ENCODE measurements at regions not wholly inside any gene's neighbourhood (a gene's known extent, or its start where the extent isn't known, plus 50 kb on each side); places are given as distances from the start of the nearest gene placed in this dataset.

DNA sequence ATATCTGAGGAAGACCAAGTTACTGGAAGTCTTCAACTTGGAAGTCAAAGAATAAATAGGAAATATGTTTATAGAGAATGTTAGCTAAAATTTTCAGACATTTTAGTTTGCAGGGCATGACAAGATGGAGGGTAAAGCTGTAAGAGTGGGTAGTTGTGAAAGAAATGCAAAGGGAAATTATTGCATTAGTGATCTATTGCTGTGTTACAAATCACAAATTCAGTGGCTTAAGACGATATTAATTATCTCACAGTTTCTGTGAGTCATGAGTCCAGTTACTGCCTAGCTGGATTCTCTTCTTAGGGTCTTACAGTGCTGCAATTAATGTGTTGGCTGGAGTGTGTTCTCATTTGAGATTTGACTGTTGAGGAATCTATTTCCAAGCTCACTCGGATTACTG lies 62.9 kb upstream of the CAMK2D start:
- H3K4me3 ChIP-seq (ENCODE audit: low read length): peak overlapping the region; percentile 54; the same call in 1 of the 2 replicates
- TF ChIP-seq ZNF274 (IDR thresholded peaks at IDR 0.05; ENCODE audit: low read depth, low read length): no peak

- H3K4me3 ChIP-seq (ENCODE audit: low read length): no peak overlapping the region
- no peak for TF ChIP-seq ZNF274 (IDR thresholded peaks at IDR 0.05; ENCODE audit: low read depth, low read length)
Observed at GRCh38 chr4:113823291-113823659, 61.7 kb upstream of the CAMK2D start.

GRCh38 chr4:113822555-113823290 lies 61.2 kb upstream of the CAMK2D start:
- no peak for TF ChIP-seq ZNF274 (IDR thresholded peaks at IDR 0.05; ENCODE audit: low read depth, low read length)
- no peak overlapping the region for H3K4me3 ChIP-seq (ENCODE audit: low read length)

- TF ChIP-seq ZNF274 (IDR thresholded peaks at IDR 0.05; ENCODE audit: low read depth, low read length): no peak
- H3K4me3 ChIP-seq (ENCODE audit: low read length): no peak overlapping the region
Observed at GRCh38 chr4:113821856-113822255, 60.3 kb upstream of the CAMK2D start.

GRCh38 chr4:113820108-113820507 lies 58.6 kb upstream of the CAMK2D start:
- no peak for TF ChIP-seq ZNF274 (IDR thresholded peaks at IDR 0.05; ENCODE audit: low read depth, low read length)
- H3K4me3 ChIP-seq (ENCODE audit: low read length): no peak overlapping the region

DNA sequence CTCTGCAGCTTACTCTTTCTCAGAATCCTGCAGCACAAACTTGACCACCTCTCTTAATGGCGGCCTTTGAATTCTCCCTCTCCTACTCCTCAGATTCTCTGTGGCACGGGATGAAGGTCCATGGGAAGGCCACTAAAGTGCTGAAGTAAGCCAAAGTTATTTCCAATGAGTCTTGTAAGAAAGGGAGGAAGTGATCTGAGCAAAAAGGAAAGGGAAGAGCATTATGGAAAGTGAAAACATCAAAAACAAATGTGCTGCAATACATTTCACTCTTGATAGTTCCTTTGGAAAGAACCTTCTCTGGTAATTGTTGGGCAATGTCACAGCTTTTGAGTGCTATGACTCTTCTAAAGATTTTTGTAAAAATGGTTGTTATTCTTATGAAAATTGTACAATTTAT lies 54.3 kb upstream of the CAMK2D start:
- no peak overlapping the region for H3K4me3 ChIP-seq (ENCODE audit: low read length)
- TF ChIP-seq ZNF274 (IDR thresholded peaks at IDR 0.05; ENCODE audit: low read depth, low read length): no peak

- no peak for TF ChIP-seq ZNF274 (IDR thresholded peaks at IDR 0.05; ENCODE audit: low read depth, low read length)
- H3K4me3 ChIP-seq (ENCODE audit: low read length): no peak overlapping the region
Observed at GRCh38 chr4:113811359-113811758, 49.8 kb upstream of the CAMK2D start.

Data from GM08714 (cell line).